MG63 (cell line): ENCODE measurements at regions not wholly inside any gene's neighbourhood (a gene's known extent, or its start where the extent isn't known, plus 50 kb on each side); places are given as distances from the start of the nearest gene placed in this dataset.
"Not testable (repeated sequence)": the region's sequence is repeated elsewhere in the genome, so short reads cannot be mapped to it uniquely, and the experiment has no call there.

Experiments used
- DNase-seq: peaks from one replicate; pipeline ENCODE4 v3.0.0-alpha.2; 2020
- H3K27me3 ChIP-seq: fragments of 250-450 bp; sonication (Bioruptor Pico); 2 replicates; pipeline ENCODE4 v1.5.1; 2020; ENCODE audit warnings: mild to moderate bottlenecking, moderate library complexity
- H3K36me3 ChIP-seq: fragments of 250-450 bp; sonication (Bioruptor Pico); 2 replicates; pipeline ENCODE4 v1.5.1; 2020; ENCODE audit warnings: mild to moderate bottlenecking, moderate library complexity
- H3K4me3 ChIP-seq: fragments of 250-450 bp; sonication (Bioruptor Pico); 2 replicates; pipeline ENCODE4 v1.5.1; 2020; ENCODE audit warnings: mild to moderate bottlenecking, moderate library complexity
- H3K9me3 ChIP-seq: fragments of 250-450 bp; sonication (Bioruptor Pico); 2 replicates; pipeline ENCODE4 v1.5.1; 2020; ENCODE audit warnings: mild to moderate bottlenecking, moderate library complexity

DNA sequence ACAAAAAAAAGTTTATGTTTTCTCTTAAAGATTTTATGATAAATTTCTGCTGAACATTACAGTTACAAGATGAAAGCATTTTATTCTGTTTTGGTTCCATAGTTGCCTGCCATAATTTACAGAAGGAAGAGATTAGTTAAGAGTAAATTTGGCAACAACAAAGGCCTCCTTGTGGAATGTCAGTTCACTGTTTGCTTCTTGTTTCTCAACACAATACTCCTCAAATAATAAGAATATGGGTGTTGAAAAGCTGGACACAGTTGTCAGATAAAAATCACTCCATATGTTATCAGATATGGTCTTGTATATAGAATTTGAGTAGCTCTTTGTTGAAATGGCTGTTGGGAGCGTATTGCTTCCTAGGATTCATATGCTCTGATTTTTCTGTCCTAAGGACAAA, 359.5 kb downstream of the CPS1 start:
- peaks cover 2% of the 10 kb centered on the region; the same call in 1 of the 2 replicates for H3K9me3 ChIP-seq
- H3K27me3 ChIP-seq = no peaks in the 10 kb centered on the region
- no peak for DNase-seq
- no peaks in the 10 kb centered on the region for H3K36me3 ChIP-seq
- no peak overlapping the region for H3K4me3 ChIP-seq

DNA sequence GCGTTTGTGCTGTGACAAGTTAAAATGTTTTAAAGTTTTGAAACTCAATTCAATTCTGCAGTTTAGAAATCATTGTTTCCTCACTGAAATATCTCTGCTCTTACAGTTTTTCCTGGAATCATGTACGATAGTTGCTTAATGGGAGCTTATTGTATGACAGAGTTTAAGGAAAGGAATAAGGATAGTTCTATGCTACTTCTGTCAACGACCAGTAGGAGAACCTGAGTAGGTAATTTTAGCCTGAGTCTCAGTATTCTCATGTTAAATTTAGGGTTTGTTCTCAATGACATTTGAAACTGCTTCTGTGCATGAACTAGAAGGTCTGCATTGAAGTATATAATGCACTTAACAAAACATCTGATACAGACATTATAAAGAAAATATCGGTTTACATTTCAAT, 361.1 kb downstream of the CPS1 start:
- H3K36me3 ChIP-seq = no peaks in the 10 kb centered on the region
- no peak for DNase-seq
- H3K4me3 ChIP-seq = no peak overlapping the region

DNA sequence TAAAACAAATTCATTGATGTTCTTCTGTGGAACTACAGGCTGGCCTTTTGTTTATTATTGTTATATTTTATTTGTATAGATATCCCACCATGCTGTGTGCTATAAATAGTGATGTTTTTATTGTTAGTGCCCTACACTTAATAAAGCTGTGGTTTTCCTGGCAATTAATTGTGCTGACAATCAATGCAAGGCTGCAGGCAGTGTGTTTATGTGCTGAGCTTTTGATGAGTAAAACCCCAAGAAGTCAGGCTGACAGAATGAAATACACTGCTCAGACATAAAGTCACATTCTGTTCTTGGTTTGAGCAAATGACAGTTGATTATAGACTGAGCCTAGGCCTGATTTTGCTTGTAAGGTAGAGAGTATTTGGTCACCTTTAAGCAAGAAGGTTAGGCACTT, 362.7 kb downstream of the CPS1 start:
- H3K4me3 ChIP-seq = no peak overlapping the region
- no peaks in the 10 kb centered on the region for H3K9me3 ChIP-seq
- H3K36me3 ChIP-seq = no peaks in the 10 kb centered on the region
- H3K27me3 ChIP-seq = no peaks in the 10 kb centered on the region
- no peak for DNase-seq

More for the DNA sequence above, 361.1 kb downstream of the CPS1 start:
- H3K27me3 ChIP-seq = no peaks in the 10 kb centered on the region
- peaks cover 2% of the 10 kb centered on the region; the same call in 1 of the 2 replicates for H3K9me3 ChIP-seq

DNA sequence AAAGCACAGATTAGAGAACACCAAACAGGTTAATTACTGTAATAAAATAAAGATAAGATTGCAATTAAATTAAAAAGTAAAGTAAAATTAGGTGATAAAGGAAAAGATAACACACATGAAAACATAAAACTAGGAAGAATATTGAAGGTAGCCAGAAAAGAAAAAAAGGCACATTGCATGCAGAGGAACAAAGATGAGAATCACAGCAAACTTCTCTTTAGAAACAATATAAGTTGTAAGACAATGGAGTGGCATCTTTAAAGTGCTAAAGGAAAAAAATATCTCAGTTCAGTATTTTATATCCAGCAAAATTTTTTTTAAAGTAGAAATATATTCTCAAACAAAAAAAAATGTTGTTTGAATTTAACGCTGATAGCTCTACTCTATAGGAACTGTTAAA, 366.0 kb downstream of the CPS1 start:
- Histone ChIP-seq H3K36me3 (no peaks in the 10 kb centered on the region), H3K4me3 (no peak overlapping the region), H3K27me3 (no peaks in the 10 kb centered on the region), H3K9me3 (no peaks in the 10 kb centered on the region)
- no peak for DNase-seq

DNA sequence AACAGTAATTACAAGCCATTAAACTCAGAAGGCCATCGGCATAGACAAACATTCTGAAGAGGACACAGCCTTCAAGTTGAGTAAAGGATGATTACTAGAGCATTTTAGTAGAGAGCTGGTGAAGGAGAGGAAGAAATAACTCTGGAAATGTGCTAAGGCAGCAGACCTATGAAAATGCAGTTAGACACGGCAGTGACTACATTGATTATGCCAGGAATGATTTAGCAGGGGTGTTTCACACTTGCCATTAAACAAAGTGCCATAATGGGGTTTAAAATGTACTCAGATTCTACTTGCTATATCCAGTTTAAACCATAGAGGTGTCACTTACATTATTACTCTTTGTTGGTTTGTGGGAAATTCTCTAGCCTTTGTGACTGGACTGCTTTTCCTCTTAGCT, 372.3 kb downstream of the CPS1 start:
- H3K36me3 ChIP-seq = no peaks in the 10 kb centered on the region
- no peak for DNase-seq
- no peaks in the 10 kb centered on the region for H3K9me3 ChIP-seq
- H3K4me3 ChIP-seq = no peak overlapping the region
- no peaks in the 10 kb centered on the region for H3K27me3 ChIP-seq

DNA sequence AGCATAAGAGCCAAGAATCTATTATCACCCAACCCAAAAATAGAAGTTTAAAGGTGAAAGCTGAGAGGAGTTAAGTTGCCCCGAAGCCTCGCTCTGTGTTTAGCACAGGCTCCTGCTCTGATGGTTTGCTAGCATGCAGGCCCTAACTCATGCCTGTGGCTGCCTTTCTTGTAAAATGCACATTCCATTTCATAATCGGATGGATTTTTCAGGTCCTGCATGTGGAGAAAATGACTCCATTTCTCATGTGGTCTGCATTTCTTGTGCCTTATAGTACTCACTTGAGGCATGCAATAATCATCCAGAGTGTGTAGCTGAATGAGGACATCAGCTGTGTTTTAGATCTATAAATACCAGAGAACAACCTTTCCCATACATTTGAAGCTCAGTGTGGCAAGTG, 381.8 kb downstream of the CPS1 start:
- H3K36me3 ChIP-seq = no peaks in the 10 kb centered on the region
- H3K4me3 ChIP-seq = no peak overlapping the region
- DNase-seq = no peak
- no peaks in the 10 kb centered on the region for H3K9me3 ChIP-seq
- H3K27me3 ChIP-seq = no peaks in the 10 kb centered on the region

DNA sequence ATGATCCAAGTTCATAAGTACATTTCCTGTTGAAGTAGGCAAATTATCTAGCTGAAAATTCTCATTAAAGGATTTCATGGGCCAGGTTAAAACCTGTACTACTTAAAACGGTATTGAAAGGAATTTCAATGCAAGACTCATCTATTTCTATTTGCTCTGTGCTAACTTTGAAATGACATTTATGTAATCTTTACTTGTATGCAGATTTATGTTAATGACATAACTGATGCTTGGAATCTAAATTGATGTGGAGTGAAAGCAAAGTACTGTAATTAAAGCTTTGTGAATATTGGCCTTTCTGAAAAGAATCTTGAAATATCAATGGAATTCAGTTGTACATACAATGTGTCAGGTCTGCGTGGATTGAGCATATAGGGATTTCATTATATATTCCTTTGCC, 390.0 kb downstream of the CPS1 start:
- no peaks in the 10 kb centered on the region for H3K36me3 ChIP-seq
- no peak overlapping the region for H3K4me3 ChIP-seq
- H3K27me3 ChIP-seq = no peaks in the 10 kb centered on the region
- no peaks in the 10 kb centered on the region for H3K9me3 ChIP-seq
- no peak for DNase-seq

DNA sequence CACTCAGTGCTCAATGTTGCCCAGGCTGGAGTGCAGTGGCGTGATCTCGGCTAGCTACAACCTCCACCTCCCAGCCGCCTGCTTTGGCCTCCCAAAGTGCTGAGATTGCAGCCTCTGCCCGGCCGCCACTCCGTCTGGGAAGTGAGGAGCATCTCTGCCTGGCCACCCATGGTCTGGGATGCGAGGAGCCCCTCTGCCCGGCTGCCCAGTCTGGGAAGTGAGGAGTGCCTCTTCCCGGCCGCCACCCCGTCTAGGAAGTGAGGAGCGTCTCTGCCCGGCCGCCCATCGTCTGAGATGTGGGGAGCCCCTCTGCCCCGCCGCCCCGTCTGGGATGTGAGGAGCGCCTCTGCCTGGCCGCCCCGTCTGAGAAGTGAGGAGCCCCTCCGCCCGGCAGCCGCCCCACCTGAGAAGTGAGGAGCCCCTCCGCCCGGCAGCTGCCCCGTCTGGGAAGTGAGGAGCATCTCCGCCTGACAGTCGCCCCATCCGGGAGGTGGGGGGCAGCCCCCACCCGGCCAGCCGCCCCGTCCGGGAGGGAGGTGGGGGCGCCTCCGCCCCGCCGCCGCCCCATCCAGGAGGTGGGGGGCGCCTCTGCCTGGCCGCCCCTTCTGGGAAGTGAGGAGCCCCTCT, 394.1 kb downstream of the CPS1 start:
- not testable (repeated sequence) for H3K4me3 ChIP-seq, H3K9me3 ChIP-seq, H3K27me3 ChIP-seq

DNA sequence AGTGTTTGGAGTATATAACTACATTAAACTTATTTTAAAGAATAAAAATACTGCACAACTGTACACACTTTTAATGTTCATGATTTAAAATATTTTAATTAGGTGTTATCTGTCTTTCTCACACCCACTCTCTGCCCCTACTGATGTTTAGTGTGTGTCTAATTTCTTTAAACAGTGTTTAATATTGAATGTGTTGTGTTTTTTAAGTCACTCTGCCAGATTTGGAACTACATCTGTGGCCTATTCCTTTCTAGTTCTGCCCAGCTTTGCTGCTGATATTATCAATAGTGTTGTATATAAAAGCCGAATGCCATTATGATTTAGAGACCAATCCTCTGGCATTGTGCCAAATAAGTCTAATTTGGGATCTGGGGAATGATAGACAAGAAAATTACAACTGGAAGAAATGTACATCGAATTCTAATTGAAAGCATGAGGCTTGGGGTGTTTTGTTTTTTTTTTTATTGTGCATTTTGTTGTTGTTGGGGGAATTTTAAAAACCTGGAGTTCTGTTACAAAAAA, 398.0 kb downstream of the CPS1 start:
- H3K27me3 ChIP-seq = no peaks in the 10 kb centered on the region
- DNase-seq = no peak
- H3K4me3 ChIP-seq = no peak overlapping the region
- no peaks in the 10 kb centered on the region for H3K9me3 ChIP-seq
- no peaks in the 10 kb centered on the region for H3K36me3 ChIP-seq

More for the DNA sequence above, 394.1 kb downstream of the CPS1 start:
- DNase-seq, H3K36me3 ChIP-seq: not testable (repeated sequence)

DNA sequence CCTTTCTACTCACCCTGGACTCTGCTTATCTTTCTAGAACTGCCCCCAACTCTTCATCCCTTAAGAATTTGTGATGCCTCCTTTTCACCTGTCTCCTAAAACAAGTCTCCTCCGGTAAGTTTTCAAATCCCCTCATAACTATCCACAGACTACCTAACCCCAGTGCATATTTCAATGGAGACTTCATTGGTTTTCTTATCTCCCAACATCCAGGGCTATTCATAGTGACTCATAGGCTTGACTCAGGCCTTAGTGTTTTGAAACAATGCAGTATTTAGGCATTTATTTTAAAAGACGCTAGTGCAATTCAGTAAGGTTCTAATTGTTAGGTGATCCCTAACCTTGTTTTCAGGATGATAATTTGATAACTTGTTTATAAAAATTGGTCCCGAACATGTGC, 399.2 kb downstream of the CPS1 start:
- H3K4me3 ChIP-seq = no peak overlapping the region

DNA sequence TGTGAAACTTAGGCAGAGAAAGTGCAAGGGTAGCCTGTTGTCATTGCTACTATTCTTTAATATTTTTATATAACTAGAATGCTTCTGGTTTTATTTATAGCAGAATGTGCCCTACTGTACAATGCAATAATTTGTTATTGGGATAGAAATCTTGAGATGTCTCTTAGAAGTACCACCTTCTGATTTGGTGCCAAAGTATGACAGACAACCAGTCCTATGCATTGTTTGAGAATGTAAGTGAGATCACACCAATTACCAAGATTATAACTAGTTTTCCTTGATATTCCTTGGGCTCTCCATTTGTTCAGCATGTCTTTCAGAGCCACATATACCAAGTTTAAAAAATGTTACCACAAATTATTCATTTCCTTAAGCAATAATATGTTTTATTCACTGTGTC, 399.7 kb downstream of the CPS1 start:
- no peaks in the 10 kb centered on the region for H3K27me3 ChIP-seq
- H3K36me3 ChIP-seq = no peaks in the 10 kb centered on the region
- H3K9me3 ChIP-seq = no peaks in the 10 kb centered on the region
- H3K4me3 ChIP-seq = no peak overlapping the region
- no peak for DNase-seq

More for the DNA sequence above, 399.2 kb downstream of the CPS1 start:
- no peaks in the 10 kb centered on the region for H3K9me3 ChIP-seq
- no peak for DNase-seq
- H3K36me3 ChIP-seq = no peaks in the 10 kb centered on the region
- H3K27me3 ChIP-seq = no peaks in the 10 kb centered on the region

DNA sequence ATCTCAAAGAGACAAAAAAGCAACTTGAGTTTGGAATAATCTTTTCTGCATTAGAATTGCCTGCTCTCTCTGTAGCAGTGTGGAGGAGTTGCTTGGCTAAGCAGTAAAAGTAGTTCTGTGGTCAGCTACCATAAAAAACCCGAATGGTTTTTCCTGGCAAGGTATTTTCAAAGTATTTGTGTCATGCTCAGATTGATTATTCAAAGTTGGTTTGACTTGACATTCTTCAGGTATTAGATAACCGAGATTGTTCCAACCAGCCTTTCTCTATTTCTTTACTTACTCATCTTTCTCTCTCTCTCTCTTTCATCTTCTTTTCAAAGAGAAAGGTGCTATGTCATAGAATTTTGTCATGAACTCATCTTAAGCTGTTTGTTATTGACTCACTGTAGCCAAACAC, 404.9 kb downstream of the CPS1 start:
- H3K4me3 ChIP-seq = no peak overlapping the region
- H3K27me3 ChIP-seq = no peaks in the 10 kb centered on the region
- DNase-seq = no peak
- H3K36me3 ChIP-seq = no peaks in the 10 kb centered on the region
- no peaks in the 10 kb centered on the region for H3K9me3 ChIP-seq

DNA sequence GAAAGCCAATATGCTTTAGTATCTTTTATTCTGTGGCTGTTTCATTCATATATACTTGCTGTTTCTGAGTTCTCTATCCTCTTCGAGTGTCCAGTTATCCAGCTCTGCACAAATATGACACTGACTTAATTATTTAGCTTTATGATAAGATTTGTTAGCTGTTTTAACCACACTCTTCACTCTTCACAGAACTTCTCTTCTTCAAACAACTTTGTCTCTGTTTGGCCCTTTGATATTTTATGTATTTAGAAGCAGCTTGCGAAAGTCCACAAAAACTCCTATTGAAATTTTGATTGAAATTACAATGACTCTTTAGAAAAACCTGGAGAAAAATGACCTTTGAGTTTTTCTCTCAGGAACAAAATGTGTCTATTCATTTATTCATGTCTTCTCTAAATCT, 407.0 kb downstream of the CPS1 start:
- DNase-seq = no peak
- no peaks in the 10 kb centered on the region for H3K36me3 ChIP-seq
- H3K27me3 ChIP-seq = no peaks in the 10 kb centered on the region

DNA sequence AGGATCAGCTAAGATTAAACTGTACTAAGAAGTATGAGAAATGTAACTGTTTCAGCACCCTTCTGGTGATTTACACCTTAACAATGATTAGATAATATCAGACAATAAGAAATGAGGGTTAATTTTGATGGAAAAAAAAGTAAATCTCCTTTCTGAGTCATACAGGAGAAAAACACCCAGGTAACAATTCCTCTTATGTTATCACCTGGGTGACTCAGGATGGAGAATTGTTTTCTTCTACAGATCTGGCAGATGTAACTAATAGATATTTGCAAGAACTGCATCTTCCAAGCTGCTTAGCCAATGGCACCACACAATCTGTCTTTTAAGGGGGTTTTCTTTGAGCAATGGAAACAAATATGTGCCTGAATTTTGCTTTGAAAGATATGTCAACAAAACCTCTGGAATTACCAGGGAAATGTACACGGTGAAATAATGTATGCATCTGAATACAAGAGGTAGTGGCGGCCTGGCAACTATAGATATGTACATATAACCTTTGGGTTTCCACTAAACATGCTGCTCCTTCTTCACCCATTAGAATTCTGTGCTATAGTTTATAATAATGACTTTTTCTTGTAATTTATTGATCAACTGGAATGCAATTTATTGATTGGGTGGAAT, 407.9 kb downstream of the CPS1 start:
- H3K27me3 ChIP-seq = no peaks in the 10 kb centered on the region
- H3K4me3 ChIP-seq = no peak overlapping the region
- no peaks in the 10 kb centered on the region for H3K36me3 ChIP-seq
- H3K9me3 ChIP-seq = no peaks in the 10 kb centered on the region
- DNase-seq = no peak

More for the DNA sequence above, 407.0 kb downstream of the CPS1 start:
- Histone ChIP-seq H3K9me3 (no peaks in the 10 kb centered on the region), H3K4me3 (no peak overlapping the region)

DNA sequence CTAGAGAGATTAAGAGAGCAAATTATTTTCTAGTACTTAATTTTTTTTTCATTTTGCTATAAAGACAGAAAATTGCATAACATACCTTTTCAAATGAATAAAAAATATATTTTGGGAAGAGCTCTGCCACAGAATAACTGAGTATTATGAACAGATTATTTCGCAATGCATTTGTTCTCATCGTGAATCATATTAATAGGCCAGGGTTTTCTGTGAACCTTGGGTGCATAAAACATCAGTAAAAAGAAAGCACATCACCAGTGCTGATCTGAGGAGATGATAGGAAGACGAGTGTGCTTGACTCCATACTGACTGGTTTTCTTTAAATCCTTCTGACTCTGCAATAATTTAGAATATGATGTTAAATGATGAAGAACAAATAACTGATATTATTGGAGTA, 409.1 kb downstream of the CPS1 start:
- Histone ChIP-seq H3K27me3 (no peaks in the 10 kb centered on the region), H3K4me3 (no peak overlapping the region), H3K36me3 (no peaks in the 10 kb centered on the region), H3K9me3 (no peaks in the 10 kb centered on the region)
- DNase-seq = no peak

DNA sequence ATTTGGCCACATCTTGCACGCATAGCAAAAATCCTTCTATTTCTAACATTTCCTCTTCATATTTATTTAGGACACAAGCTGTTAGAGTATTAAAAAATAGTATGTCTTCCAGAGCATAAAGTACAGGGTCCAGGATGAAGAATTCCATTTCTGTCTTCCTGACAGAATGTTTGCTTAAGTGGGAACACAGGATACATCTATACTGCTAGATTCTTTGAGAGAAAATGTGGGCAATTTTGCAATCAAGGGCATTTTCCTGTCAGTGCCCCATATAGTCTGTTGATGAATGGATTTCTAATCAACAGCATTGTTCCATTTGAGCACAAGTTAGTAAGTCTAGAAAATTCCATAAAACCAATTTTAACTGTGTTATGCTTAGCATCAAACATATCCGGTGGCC, 409.9 kb downstream of the CPS1 start:
- Histone ChIP-seq H3K9me3 (no peaks in the 10 kb centered on the region), H3K36me3 (no peaks in the 10 kb centered on the region), H3K4me3 (no peak overlapping the region), H3K27me3 (no peaks in the 10 kb centered on the region)
- DNase-seq = no peak

DNA sequence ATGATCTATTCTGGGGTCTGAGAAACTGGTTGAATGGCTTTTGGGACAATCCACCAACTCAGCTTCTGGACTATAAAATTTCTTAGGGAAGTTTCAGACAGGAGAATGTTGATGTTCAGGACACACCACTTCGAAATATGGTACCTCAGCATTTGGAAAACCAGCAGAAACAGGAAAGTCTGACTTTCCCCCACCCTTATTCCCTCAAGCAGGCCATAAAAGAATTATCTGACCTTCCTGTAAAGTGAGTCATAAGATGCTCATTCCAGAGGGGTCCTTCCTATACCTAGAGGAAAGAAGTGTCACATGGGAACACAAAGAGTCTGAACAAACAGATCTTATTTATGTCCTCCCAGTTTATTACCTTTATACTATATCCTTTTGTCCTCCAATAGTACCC, 415.0 kb downstream of the CPS1 start:
- no peaks in the 10 kb centered on the region for H3K36me3 ChIP-seq
- no peak for DNase-seq
- no peaks in the 10 kb centered on the region for H3K27me3 ChIP-seq
- no peak overlapping the region for H3K4me3 ChIP-seq
- H3K9me3 ChIP-seq = no peaks in the 10 kb centered on the region

DNA sequence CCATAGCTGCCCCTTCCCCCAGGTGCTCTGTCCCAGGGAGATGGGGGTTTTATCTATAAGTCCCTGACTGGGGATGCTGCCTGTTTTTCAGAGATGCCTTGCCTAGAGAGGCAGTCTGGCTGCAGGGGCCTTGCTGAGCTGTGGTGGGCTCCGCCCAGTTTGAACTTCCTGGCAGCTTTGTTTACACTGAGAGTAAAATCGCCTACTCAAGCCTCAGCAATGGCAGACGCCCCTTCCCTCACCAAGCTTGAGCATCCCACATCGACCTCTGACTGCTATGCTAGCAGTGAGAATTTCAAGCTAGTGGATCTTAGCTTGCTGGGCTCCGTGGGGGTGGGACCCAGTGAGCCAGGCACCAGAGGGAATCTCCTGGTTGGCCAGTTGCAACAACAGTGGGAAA, 430.4 kb downstream of the CPS1 start:
- not testable (repeated sequence) for H3K9me3 ChIP-seq, H3K4me3 ChIP-seq, H3K36me3 ChIP-seq, DNase-seq, H3K27me3 ChIP-seq
